H9 (cell line): ENCODE measurements at regions not wholly inside any gene's neighbourhood (a gene's known extent, or its start where the extent isn't known, plus 50 kb on each side); places are given as distances from the start of the nearest gene placed in this dataset.

ENCODE experiments used
- DNase-seq: peaks from one replicate; pipeline ENCODE4 v3.0.0-alpha.2; 2017
- H2AFZ ChIP-seq: one replicate; pipeline ENCODE4 v1.6.1; 2013; ENCODE audit warnings: mild to moderate bottlenecking, low read length, control low read depth, moderate library complexity
- H2AK5ac ChIP-seq: 2 replicates; pipeline ENCODE4 v1.6.1; 2013; ENCODE audit warnings: low read length, control low read depth, mixed read lengths; ENCODE audit not compliant: insufficient read length
- H2BK120ac ChIP-seq: one replicate; pipeline ENCODE4 v1.6.1; 2013; ENCODE audit warnings: low read depth, mild to moderate bottlenecking, low read length, control low read depth, inconsistent platforms; ENCODE audit not compliant: poor library complexity, severe bottlenecking
- H2BK12ac ChIP-seq: 2 replicates; pipeline ENCODE4 v1.6.1; 2013; ENCODE audit warnings: low read length, control low read depth, mixed read lengths, low read depth; ENCODE audit not compliant: insufficient read length
- H2BK15ac ChIP-seq: 2 replicates; pipeline ENCODE4 v1.6.1; 2013; ENCODE audit warnings: low read depth, low read length, control low read depth
- H2BK20ac ChIP-seq: one replicate; pipeline ENCODE4 v1.6.1; 2013; ENCODE audit warnings: low read depth, mild to moderate bottlenecking, low read length, control low read depth, inconsistent platforms; ENCODE audit not compliant: poor library complexity, severe bottlenecking
- H2BK5ac ChIP-seq: 2 replicates; pipeline ENCODE4 v1.6.1; 2013; ENCODE audit warnings: low read length, control low read depth, mixed read lengths; ENCODE audit not compliant: insufficient read length
- H3K14ac ChIP-seq: 2 replicates; pipeline ENCODE4 v1.6.1; 2013; ENCODE audit warnings: low read length, control low read depth; ENCODE audit not compliant: insufficient read depth
- H3K18ac ChIP-seq: 2 replicates; pipeline ENCODE4 v1.6.1; 2013; ENCODE audit warnings: low read depth, mild to moderate bottlenecking, mixed read lengths, low read length, control low read depth; ENCODE audit not compliant: insufficient read length
- H3K23ac ChIP-seq: 2 replicates; pipeline ENCODE4 v1.6.1; 2013; ENCODE audit warnings: low read length, control low read depth, mixed read lengths, low read depth; ENCODE audit not compliant: insufficient read length
- H3K23me2 ChIP-seq: 2 replicates; pipeline ENCODE4 v1.6.1; 2013; ENCODE audit warnings: low read depth, mild to moderate bottlenecking, mixed read lengths, low read length, control low read depth; ENCODE audit not compliant: insufficient read length, poor library complexity, severe bottlenecking
- H3K27ac ChIP-seq: 2 replicates; pipeline ENCODE4 v1.5.1; 2013; ENCODE audit warnings: low read length, control low read depth, mixed read lengths, low read depth; ENCODE audit not compliant: insufficient read length
- H3K27me3 ChIP-seq: 2 replicates; pipeline ENCODE4 v1.6.1; 2013; ENCODE audit warnings: low read length, control low read depth, inconsistent platforms; ENCODE audit not compliant: insufficient read depth
- H3K4ac ChIP-seq: 2 replicates; pipeline ENCODE4 v1.6.1; 2013; ENCODE audit warnings: low read depth, mild to moderate bottlenecking, control low read depth, inconsistent platforms, low read length, moderate library complexity
- H3K4me1 ChIP-seq: 2 replicates; pipeline ENCODE4 v1.6.1; 2013; ENCODE audit warnings: low read length, control low read depth, inconsistent platforms; ENCODE audit not compliant: insufficient read depth
- H3K4me2 ChIP-seq: 2 replicates; pipeline ENCODE4 v1.6.1; 2013; ENCODE audit warnings: low read length, control low read depth, mixed read lengths; ENCODE audit not compliant: insufficient read length, insufficient read depth
- H3K56ac ChIP-seq: 2 replicates; pipeline ENCODE4 v1.6.1; 2013; ENCODE audit warnings: low read depth, mild to moderate bottlenecking, mixed read lengths, low read length, control low read depth; ENCODE audit not compliant: insufficient read length
- H3K79me1 ChIP-seq: 2 replicates; pipeline ENCODE4 v1.6.1; 2013; ENCODE audit warnings: low read depth, mild to moderate bottlenecking, moderate library complexity, low read length, control low read depth, inconsistent platforms; ENCODE audit not compliant: insufficient read depth, poor library complexity, severe bottlenecking
- H3K79me2 ChIP-seq: 2 replicates; pipeline ENCODE4 v1.6.1; 2013; ENCODE audit warnings: low read length, control low read depth, inconsistent platforms; ENCODE audit not compliant: insufficient read depth
- H3K9ac ChIP-seq: 2 replicates; pipeline ENCODE4 v1.6.1; 2013; ENCODE audit warnings: low read length, control low read depth, mixed read lengths; ENCODE audit not compliant: insufficient read length; ENCODE audit errors: extremely low read depth
- H3K9me3 ChIP-seq: one replicate; pipeline ENCODE4 v1.6.1; 2013; ENCODE audit warnings: low read depth, low read length, inconsistent platforms; ENCODE audit not compliant: control insufficient read depth
- H3T11ph ChIP-seq: one replicate; pipeline ENCODE4 v1.6.1; 2013; ENCODE audit warnings: mild to moderate bottlenecking, low read length, control low read depth, inconsistent platforms
- H4K20me1 ChIP-seq: one replicate; pipeline ENCODE4 v1.6.1; 2013; ENCODE audit not compliant: control insufficient read depth, insufficient read length, insufficient read depth
- H4K5ac ChIP-seq: 2 replicates; pipeline ENCODE4 v1.6.1; 2013; ENCODE audit warnings: low read depth, mild to moderate bottlenecking, mixed read lengths, low read length, control low read depth; ENCODE audit not compliant: insufficient read length
- H4K8ac ChIP-seq: replicated peaks from 2 replicates; pipeline ENCODE4 v1.6.1; 2013; ENCODE audit warnings: low read length, control low read depth, mixed read lengths, low read depth; ENCODE audit not compliant: insufficient read length
- H4K91ac ChIP-seq: 2 replicates; pipeline ENCODE4 v1.6.1; 2013; ENCODE audit warnings: low read depth, mild to moderate bottlenecking, moderate library complexity, mixed read lengths, low read length, control low read depth; ENCODE audit not compliant: insufficient read length
- H3K27ac Mint-ChIP-seq, 3 experiments: 2 replicates in 2 of 3; 3 replicates in 1 of 3; pipeline ENCODE4 v1.8.0; 2020 to 2021; ENCODE audit warnings: mixed read lengths in 3 of 3, mild to moderate bottlenecking in 1 of 3, moderate library complexity in 1 of 3
- H3K27me3 Mint-ChIP-seq: 2 replicates; pipeline ENCODE4 v1.8.0; 2021; ENCODE audit warnings: low read depth, mild to moderate bottlenecking, moderate library complexity, mixed read lengths
- H3K36me3 Mint-ChIP-seq, 3 experiments: 2 replicates in 2 of 3; 3 replicates in 1 of 3; pipeline ENCODE4 v1.8.0; 2020 to 2021; ENCODE audit warnings: low read depth in 3 of 3, mixed read lengths in 3 of 3; ENCODE audit not compliant: insufficient read depth in 1 of 3
- H3K4me1 Mint-ChIP-seq, 2 experiments: 2 replicates each; pipeline ENCODE4 v1.8.0; 2020; ENCODE audit warnings: mixed read lengths in 2 of 2
- H3K4me3 Mint-ChIP-seq, 2 experiments: 2 replicates in 1 of 2; 3 replicates in 1 of 2; pipeline ENCODE4 v1.8.0; 2020 to 2021; ENCODE audit warnings: mild to moderate bottlenecking in 2 of 2, mixed read lengths in 2 of 2, moderate library complexity in 1 of 2
- H3K9me3 Mint-ChIP-seq, 2 experiments: 2 replicates in 1 of 2; 3 replicates in 1 of 2; pipeline ENCODE4 v1.8.0; 2020; ENCODE audit warnings: mild to moderate bottlenecking in 2 of 2, mixed read lengths in 2 of 2, moderate library complexity in 1 of 2
- WGBS: extraction: QIAGEN DNeasy Blood & Tissue Kit; methylation state at CpG from one replicate; pipeline ENCODE4 v1.1.7; 2013; ENCODE audit warnings: missing lambda C conversion rate, low lambda C conversion rate, mixed read lengths; ENCODE audit not compliant: insufficient read length; ENCODE audit errors: extremely low coverage; 5-methylcytosine and 5-hydroxymethylcytosine counted together
- TF ChIP-seq, protein P1 (sequence below): fragments of 200-600 bp; sonication (generic); conservative IDR thresholded peaks from 3 replicates; pipeline ENCODE4 v1.8.0; 2021; ENCODE audit warnings: antibody characterized with exemption, mild to moderate bottlenecking

DNA sequence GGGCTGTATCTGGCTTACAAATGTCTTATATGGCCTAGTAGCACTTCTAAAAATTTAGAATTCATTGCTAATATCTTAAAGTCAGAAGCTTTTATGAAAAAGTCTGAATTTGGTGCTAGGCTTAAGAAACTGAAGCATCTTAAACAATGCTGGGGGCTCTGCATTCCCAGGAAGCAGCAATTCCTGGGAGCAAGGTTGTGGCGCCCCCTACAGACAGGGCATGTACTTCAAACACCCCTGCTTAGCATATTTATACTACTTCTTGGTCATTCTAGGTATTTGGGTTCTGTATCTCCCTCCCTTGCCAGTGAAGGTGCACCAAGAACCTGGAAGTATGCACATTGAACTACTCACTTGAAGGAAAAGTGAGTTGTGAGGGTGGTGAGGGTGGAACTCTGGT is 64.6 kb upstream of the GRIA1 start:
- DNase-seq: peak; percentile 32
- Histone ChIP-seq H2AK5ac (no peak overlapping the region), H3K4me1 (0 out of 2 replicates have a peak, but pooled peaks cover 1% of the 10 kb centered on the region), H3K27ac (no peak overlapping the region), H2BK15ac (no peak overlapping the region), H2BK120ac (no peak overlapping the region), H3K79me1 (no peaks in the 10 kb centered on the region), H3T11ph (no peak overlapping the region), H3K23me2 (no peaks in the 10 kb centered on the region), H2AFZ (no peak overlapping the region), H3K56ac (no peak overlapping the region), H3K18ac (no peak overlapping the region), H3K14ac (no peak overlapping the region), H2BK5ac (no peak overlapping the region), H2BK12ac (no peak overlapping the region), H4K20me1 (no peaks in the 10 kb centered on the region), H2BK20ac (no peak overlapping the region), H4K91ac (no peak overlapping the region), H3K27me3 (no peaks in the 10 kb centered on the region), H3K79me2 (no peaks in the 10 kb centered on the region), H3K4me2 (no peak overlapping the region), H4K5ac (no peak overlapping the region), H3K9ac (no peak overlapping the region), H3K9me3 (no peaks in the 10 kb centered on the region), H3K4ac (no peak overlapping the region), H3K23ac (no peak overlapping the region), H4K8ac (no peak overlapping the region)
- Mint-ChIP-seq H3K27ac (no peak overlapping the region), H3K36me3 (no peaks in the 10 kb centered on the region; a peak in 1 of 7 replicates), H3K9me3 (peaks cover 0 to 7% of the 10 kb centered on the region in 2 experiments; a peak in 2 of 5 replicates), H3K4me1 (peaks cover 15 to 31% of the 10 kb centered on the region in 2 experiments), H3K27me3 (no peaks in the 10 kb centered on the region; the same call in 1 of the 2 replicates), H3K4me3 (no peak overlapping the region)
- TF ChIP-seq, protein P1, sequence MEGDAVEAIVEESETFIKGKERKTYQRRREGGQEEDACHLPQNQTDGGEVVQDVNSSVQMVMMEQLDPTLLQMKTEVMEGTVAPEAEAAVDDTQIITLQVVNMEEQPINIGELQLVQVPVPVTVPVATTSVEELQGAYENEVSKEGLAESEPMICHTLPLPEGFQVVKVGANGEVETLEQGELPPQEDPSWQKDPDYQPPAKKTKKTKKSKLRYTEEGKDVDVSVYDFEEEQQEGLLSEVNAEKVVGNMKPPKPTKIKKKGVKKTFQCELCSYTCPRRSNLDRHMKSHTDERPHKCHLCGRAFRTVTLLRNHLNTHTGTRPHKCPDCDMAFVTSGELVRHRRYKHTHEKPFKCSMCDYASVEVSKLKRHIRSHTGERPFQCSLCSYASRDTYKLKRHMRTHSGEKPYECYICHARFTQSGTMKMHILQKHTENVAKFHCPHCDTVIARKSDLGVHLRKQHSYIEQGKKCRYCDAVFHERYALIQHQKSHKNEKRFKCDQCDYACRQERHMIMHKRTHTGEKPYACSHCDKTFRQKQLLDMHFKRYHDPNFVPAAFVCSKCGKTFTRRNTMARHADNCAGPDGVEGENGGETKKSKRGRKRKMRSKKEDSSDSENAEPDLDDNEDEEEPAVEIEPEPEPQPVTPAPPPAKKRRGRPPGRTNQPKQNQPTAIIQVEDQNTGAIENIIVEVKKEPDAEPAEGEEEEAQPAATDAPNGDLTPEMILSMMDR: peak; percentile 77
- WGBS: no CpG with 5 or more reads among the region's 1 CpG
